Cardiac muscle cell (in vitro differentiated cells and primary cell): ENCODE measurements at regions not wholly inside any gene's neighbourhood (a gene's known extent, or its start where the extent isn't known, plus 50 kb on each side); places are given as distances from the start of the nearest gene placed in this dataset.

Experiments
- DNase-seq, 2 donors: peaks; one replicate each; pipeline versions ENCODE4 v3.0.0 to v3.0.0-alpha.2; 2010 to 2017; ENCODE audit warnings: low read depth in 1 of 2, low spot score in 1 of 2
- H3K27ac ChIP-seq: fragments of 200-600 bp; sonication (generic); 2 replicates; pipeline ENCODE4 v1.5.1; 2016
- H3K27me3 ChIP-seq: fragments of 200-600 bp; sonication (generic); 2 replicates; pipeline ENCODE4 v1.6.0; 2016; ENCODE audit warnings: control low read depth
- H3K36me3 ChIP-seq: fragments of 200-600 bp; sonication (generic); 2 replicates; pipeline ENCODE4 v1.5.1; 2016; ENCODE audit warnings: control low read depth
- H3K4me1 ChIP-seq: fragments of 200-600 bp; sonication (generic); 2 replicates; pipeline ENCODE4 v1.8.1; 2017; ENCODE audit warnings: low read depth, mild to moderate bottlenecking, mixed run types
- H3K4me3 ChIP-seq: fragments of 200-600 bp; sonication (generic); 2 replicates; pipeline ENCODE4 v1.5.1; 2016; ENCODE audit warnings: mild to moderate bottlenecking
- H3K9me3 ChIP-seq: fragments of 200-600 bp; sonication (generic); 2 replicates; pipeline ENCODE4 v1.5.1; 2017; ENCODE audit warnings: low read depth, mild to moderate bottlenecking, control low read depth
- CTCF ChIP-seq: IDR thresholded peaks from 2 replicates; pipeline ENCODE4 v1.5.1; 2012; ENCODE audit warnings: low read depth, mild to moderate bottlenecking, low read length

GRCh38 chr14:66404051-66404545, 82.1 kb upstream of the CCDC196 start:
- no peak overlapping the region for H3K4me3 ChIP-seq
- no peaks in the 10 kb centered on the region for H3K27me3 ChIP-seq
- no peak overlapping the region for H3K27ac ChIP-seq
- H3K4me1 ChIP-seq, result no peaks in the 10 kb centered on the region
- DNase-seq, result no peak
- no peak for TF ChIP-seq CTCF
- no peaks in the 10 kb centered on the region for H3K9me3 ChIP-seq
- H3K36me3 ChIP-seq, result no peaks in the 10 kb centered on the region

- Histone ChIP-seq H3K27me3 (no peaks in the 10 kb centered on the region), H3K27ac (no peak overlapping the region), H3K9me3 (no peaks in the 10 kb centered on the region), H3K4me1 (no peaks in the 10 kb centered on the region), H3K4me3 (no peak overlapping the region), H3K36me3 (no peaks in the 10 kb centered on the region)
- TF ChIP-seq CTCF, result no peak
- peak; percentile 45 to 67 for DNase-seq
Observed at GRCh38 chr14:66405158-66405557, 81.0 kb upstream of the CCDC196 start.

GRCh38 chr14:66413901-66414300, 72.3 kb upstream of the CCDC196 start:
- no peaks in the 10 kb centered on the region for H3K4me1 ChIP-seq
- H3K9me3 ChIP-seq, result no peaks in the 10 kb centered on the region
- no peak for TF ChIP-seq CTCF
- H3K36me3 ChIP-seq, result no peaks in the 10 kb centered on the region
- no peaks in the 10 kb centered on the region for H3K27me3 ChIP-seq
- no peak for DNase-seq
- H3K4me3 ChIP-seq, result no peak overlapping the region
- H3K27ac ChIP-seq, result no peak overlapping the region

GRCh38 chr14:66414511-66414910, 71.7 kb upstream of the CCDC196 start:
- Histone ChIP-seq H3K27ac (no peak overlapping the region), H3K4me3 (no peak overlapping the region), H3K27me3 (no peaks in the 10 kb centered on the region), H3K4me1 (no peaks in the 10 kb centered on the region), H3K36me3 (no peaks in the 10 kb centered on the region), H3K9me3 (no peaks in the 10 kb centered on the region)
- no peak for TF ChIP-seq CTCF
- DNase-seq, result no peak

GRCh38 chr14:66420251-66421006, 65.7 kb upstream of the CCDC196 start:
- Histone ChIP-seq H3K36me3 (no peaks in the 10 kb centered on the region), H3K4me1 (no peaks in the 10 kb centered on the region), H3K4me3 (no peak overlapping the region), H3K27me3 (no peaks in the 10 kb centered on the region), H3K9me3 (no peaks in the 10 kb centered on the region), H3K27ac (no peak overlapping the region)
- TF ChIP-seq CTCF, result no peak
- DNase-seq, result no peak
